ENCODE measurements at regions not wholly inside any gene's neighbourhood (a gene's known extent, or its start where the extent isn't known, plus 50 kb on each side); places are given as distances from the start of the nearest gene placed in this dataset.
A peak's percentile ranks its signal among the peaks of the same experiment; 100 is the strongest.

DNA sequence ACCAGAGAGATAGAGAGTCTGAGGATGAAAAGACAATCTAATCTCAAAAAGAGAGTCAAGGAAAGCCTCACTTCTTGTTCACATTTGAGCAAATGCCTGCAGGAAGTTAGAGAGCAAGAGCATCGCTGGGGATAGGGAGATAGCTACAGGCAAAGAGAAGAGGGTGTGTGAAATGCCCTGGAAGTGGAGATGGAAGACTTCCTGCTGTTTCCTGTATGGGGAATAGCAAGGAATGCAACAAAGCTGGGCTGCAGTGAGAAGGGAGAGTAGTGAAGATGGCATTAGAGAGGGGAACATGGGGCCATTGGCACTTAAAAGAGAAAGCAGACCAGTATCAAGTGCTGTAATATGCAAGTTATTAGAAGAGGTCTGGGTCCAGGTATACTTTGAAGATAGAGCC lies 488.6 kb downstream of the METTL4 start:
- no peak overlapping the region for H3K27ac Mint-ChIP-seq
- no peaks in the 10 kb centered on the region for H3K4me1 Mint-ChIP-seq (ENCODE audit: low read depth)
- H3K4me3 Mint-ChIP-seq, result no peak overlapping the region
- no peak for DNase-seq (ENCODE audit: low spot score)
- H3K9me3 Mint-ChIP-seq, result no peaks in the 10 kb centered on the region
- no peaks in the 10 kb centered on the region for H3K36me3 Mint-ChIP-seq (ENCODE audit: low read depth)
- H3K27me3 Mint-ChIP-seq (ENCODE audit: low read depth), result no peaks in the 10 kb centered on the region

DNA sequence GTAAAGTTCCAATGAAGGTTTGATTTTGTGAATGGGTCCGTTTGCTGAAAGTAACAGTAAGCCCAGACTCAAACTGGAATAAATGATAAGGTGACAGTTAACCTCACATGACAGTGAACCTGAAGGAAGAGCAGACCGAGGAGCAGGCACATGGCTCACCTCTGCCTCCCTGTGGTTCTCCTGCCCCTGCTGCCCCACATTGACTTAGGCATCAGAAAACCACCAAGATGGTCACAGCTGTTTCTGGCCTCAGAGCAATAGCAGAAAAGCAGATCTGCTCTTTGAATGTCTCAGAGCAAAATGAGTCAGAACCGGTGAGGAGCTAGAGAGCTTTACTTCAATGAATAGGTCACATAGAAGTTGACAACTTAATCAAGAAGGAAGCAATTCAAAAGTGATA lies 487.6 kb downstream of the METTL4 start:
- Mint-ChIP-seq H3K4me3 (no peak overlapping the region), H3K27me3 (ENCODE audit: low read depth) (no peaks in the 10 kb centered on the region), H3K27ac (no peak overlapping the region), H3K4me1 (ENCODE audit: low read depth) (peaks cover 7% of the 10 kb centered on the region), H3K36me3 (ENCODE audit: low read depth) (no peaks in the 10 kb centered on the region), H3K9me3 (no peaks in the 10 kb centered on the region)
- DNase-seq (ENCODE audit: low spot score), result no peak

DNA sequence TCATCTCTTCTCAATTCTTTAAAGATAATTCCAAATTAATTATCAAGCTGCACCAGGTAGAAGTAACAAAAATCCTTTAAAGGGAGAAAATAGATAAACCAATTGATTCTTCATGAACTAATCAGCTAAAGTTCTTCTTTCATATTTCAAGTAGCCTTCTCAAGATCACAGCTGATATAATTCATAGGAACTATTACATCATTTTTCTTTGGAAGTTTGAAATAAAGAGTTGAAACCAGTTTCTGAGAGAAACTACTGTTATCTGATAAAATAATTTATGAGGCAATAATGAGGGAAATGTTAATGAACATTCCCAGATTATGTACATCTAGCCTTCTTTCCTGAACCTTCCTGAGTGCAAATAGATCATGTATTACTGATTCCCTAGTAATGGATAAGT lies 484.9 kb downstream of the METTL4 start:
- H3K4me3 Mint-ChIP-seq, result no peak overlapping the region
- H3K9me3 Mint-ChIP-seq, result no peaks in the 10 kb centered on the region
- H3K27ac Mint-ChIP-seq, result no peak overlapping the region
- H3K27me3 Mint-ChIP-seq (ENCODE audit: low read depth), result no peaks in the 10 kb centered on the region
- no peaks in the 10 kb centered on the region for H3K36me3 Mint-ChIP-seq (ENCODE audit: low read depth)
- DNase-seq (ENCODE audit: low spot score), result no peak
- peaks cover 17% of the 10 kb centered on the region for H3K4me1 Mint-ChIP-seq (ENCODE audit: low read depth)

DNA sequence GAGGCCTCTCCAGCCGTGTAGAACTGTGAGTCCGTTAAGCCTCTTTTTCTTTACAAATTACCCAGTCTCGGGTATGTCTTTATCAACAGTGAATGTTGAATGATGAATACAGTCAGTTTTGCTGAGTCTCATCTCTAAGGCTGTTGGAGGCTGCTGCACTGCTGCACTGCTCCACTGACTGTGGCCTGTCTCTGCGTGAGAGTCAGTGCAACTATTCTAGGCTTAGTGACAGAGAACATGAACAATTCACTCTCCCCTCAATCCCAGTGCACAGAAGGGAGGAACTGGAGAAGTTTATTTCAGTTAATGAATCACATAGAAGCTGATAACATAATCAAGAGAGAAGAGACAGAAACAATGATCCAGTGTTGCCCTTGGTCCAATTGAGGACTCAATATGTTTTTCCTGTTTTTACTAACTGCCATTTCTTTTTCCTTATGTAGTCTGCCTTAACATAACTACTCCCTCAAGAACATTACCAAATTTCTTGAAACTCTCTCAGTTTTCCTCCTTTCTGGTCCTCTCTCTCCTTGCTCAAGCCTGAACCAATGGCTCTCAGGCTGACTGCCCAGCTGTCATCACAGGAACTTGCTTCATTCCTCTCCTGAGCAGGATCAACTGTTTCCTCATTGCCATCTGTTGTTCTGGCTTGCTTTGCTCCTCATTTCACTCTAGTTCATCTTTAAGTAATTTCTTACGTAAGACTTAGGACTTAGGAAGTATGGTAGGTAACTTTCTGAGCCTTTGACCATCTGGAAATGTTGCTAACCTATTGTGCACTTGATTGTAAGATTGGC lies 483.2 kb downstream of the METTL4 start:
- Mint-ChIP-seq H3K4me1 (ENCODE audit: low read depth) (peaks cover 17% of the 10 kb centered on the region), H3K27ac (peak overlapping the region; percentile 9), H3K36me3 (ENCODE audit: low read depth) (no peaks in the 10 kb centered on the region), H3K27me3 (ENCODE audit: low read depth) (peaks cover 2% of the 10 kb centered on the region), H3K9me3 (no peaks in the 10 kb centered on the region), H3K4me3 (no peak overlapping the region)
- no peak for DNase-seq (ENCODE audit: low spot score)

DNA sequence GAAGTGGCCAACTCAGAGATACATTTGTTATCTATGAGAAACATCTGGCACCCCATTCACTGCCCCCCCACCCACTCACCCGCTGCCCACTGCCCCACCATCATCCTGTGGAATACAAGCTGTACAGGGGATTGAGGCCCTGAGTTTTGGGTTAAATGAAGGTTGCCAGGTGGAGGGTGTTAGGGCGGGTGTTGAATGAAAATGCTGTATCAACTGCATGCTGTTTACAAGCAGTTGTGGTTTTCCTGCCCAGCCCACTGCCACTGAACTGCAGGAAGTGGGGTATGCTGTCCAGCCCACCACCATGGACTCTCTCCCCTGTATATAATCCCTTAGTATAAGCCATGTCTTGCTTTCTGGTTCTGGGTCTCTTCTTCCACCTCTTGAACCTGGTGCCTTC lies 481.9 kb downstream of the METTL4 start:
- Mint-ChIP-seq H3K9me3 (no peaks in the 10 kb centered on the region), H3K36me3 (ENCODE audit: low read depth) (no peaks in the 10 kb centered on the region), H3K27me3 (ENCODE audit: low read depth) (peaks cover 2% of the 10 kb centered on the region), H3K4me3 (no peak overlapping the region), H3K27ac (peak overlapping the region; percentile 61), H3K4me1 (ENCODE audit: low read depth) (peaks cover 17% of the 10 kb centered on the region)
- no peak for DNase-seq (ENCODE audit: low spot score)

DNA sequence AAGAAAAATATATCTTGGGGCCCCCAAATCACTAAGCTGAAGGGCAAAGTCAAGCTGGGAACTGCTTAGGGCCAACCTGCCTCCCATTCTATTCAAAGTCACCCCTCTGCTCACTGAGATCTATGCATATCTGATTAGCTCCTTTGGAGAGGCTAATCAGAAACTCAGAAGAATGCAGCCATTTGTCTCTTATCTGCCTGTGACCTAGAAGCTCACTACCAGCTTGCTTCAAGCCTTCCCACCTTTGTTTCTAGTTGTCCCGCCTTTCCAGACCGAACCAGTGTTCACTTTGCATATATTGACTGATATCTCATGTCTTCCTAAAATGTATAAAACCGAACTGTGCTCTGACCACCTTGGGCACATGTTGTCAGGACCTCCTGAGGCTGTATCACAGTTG lies 479.4 kb downstream of the METTL4 start:
- H3K27me3 Mint-ChIP-seq (ENCODE audit: low read depth), result peaks cover 2% of the 10 kb centered on the region

DNA sequence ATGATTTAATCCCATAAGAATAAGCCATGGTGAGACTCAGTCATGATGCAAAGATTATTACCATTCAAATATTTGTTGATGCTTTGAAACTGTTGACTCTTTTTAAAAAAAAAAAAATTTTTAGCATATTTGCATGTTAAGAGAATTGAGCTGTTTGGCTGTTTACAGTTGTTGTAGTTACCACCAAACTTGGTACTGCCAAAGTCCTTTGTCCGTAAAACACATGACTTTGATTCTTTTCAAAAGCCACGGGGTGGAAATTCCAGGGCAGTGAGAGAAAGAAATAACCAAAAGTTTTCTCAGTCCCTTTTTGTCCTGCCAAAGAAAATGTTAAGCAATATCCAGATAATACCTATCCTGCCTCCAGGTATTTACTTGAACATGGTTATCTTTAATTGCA lies 474.8 kb downstream of the METTL4 start:
- H3K27me3 Mint-ChIP-seq (ENCODE audit: low read depth), result peaks cover 5% of the 10 kb centered on the region
- no peak for DNase-seq (ENCODE audit: low spot score)
- H3K9me3 Mint-ChIP-seq, result no peaks in the 10 kb centered on the region
- no peaks in the 10 kb centered on the region for H3K4me1 Mint-ChIP-seq (ENCODE audit: low read depth)
- no peaks in the 10 kb centered on the region for H3K36me3 Mint-ChIP-seq (ENCODE audit: low read depth)
- H3K4me3 Mint-ChIP-seq, result no peak overlapping the region
- H3K27ac Mint-ChIP-seq, result no peak overlapping the region

More for the DNA sequence above, 479.4 kb downstream of the METTL4 start:
- DNase-seq (ENCODE audit: low spot score), result no peak
- no peaks in the 10 kb centered on the region for H3K9me3 Mint-ChIP-seq
- H3K4me3 Mint-ChIP-seq, result no peak overlapping the region
- no peaks in the 10 kb centered on the region for H3K36me3 Mint-ChIP-seq (ENCODE audit: low read depth)
- peaks cover 17% of the 10 kb centered on the region for H3K4me1 Mint-ChIP-seq (ENCODE audit: low read depth)
- no peak overlapping the region for H3K27ac Mint-ChIP-seq

DNA sequence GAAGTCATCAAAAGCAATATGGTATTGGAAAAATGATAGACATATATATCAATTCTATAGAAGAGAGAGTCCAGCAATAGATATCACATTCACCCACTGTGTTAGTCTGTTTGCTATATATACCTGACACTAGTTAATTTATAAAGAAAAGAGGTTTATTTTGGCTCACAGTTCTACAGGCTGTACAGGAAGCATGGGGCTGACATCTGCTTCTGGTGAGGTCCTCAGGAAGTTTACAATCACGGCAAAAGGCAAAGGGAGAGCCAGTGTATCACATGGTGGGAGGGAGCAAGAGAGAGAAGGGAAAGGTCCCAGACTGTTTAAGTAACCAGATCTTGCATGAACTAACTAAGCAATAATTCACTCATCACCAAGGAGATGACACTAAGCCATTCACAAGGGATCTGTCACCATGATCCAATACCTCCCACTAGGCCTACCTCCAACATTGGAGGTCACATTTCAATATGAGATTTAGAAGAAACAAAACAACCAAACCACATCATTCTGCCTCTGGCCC lies 470.6 kb downstream of the METTL4 start:
- Mint-ChIP-seq H3K4me3 (no peak overlapping the region), H3K36me3 (ENCODE audit: low read depth) (no peaks in the 10 kb centered on the region), H3K9me3 (no peaks in the 10 kb centered on the region), H3K27ac (no peak overlapping the region), H3K4me1 (ENCODE audit: low read depth) (no peaks in the 10 kb centered on the region), H3K27me3 (ENCODE audit: low read depth) (peaks cover 2% of the 10 kb centered on the region)
- DNase-seq (ENCODE audit: low spot score), result no peak

DNA sequence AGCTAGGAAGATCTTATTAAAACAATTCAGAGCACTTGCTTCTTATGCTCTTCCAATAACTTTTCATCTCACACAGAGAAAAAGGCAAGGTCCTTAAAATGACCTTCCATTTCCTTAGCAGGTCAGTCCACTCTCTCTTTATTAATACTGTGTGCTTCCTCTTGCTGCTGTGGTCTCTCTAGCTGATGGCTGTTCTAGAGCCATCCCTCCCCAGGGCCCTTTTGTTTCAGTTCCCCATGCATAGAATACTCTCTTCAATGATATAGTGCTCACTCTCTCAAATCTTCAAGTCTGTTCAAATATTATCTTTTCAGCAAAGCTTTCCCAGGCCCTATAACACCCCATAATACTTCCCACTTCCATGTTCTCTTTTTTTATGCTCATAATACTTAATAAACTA lies 469.3 kb downstream of the METTL4 start:
- no peak overlapping the region for H3K4me3 Mint-ChIP-seq
- no peaks in the 10 kb centered on the region for H3K36me3 Mint-ChIP-seq (ENCODE audit: low read depth)
- no peak overlapping the region for H3K27ac Mint-ChIP-seq
- DNase-seq (ENCODE audit: low spot score), result no peak
- peaks cover 2% of the 10 kb centered on the region for H3K27me3 Mint-ChIP-seq (ENCODE audit: low read depth)
- no peaks in the 10 kb centered on the region for H3K9me3 Mint-ChIP-seq
- no peaks in the 10 kb centered on the region for H3K4me1 Mint-ChIP-seq (ENCODE audit: low read depth)

DNA sequence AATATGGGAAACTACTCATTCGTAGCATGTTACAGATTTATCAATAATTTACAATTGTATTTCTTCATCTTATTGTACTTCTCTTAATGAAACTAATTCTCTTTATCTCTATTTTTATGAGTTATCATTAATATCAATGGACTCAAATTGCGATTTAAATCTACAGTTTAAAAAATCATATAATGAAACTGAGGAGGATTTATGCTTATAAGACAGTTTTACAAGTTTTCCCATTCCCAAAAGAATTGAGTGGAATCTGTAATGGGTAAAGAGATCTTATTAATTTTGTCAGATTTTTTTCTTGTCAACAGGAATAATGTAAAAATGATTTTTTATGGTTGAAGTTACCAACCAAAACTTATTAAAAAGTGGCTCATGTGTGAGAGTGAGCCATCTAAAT lies 468.0 kb downstream of the METTL4 start:
- Mint-ChIP-seq H3K4me3 (no peak overlapping the region), H3K4me1 (ENCODE audit: low read depth) (no peaks in the 10 kb centered on the region), H3K9me3 (no peaks in the 10 kb centered on the region), H3K36me3 (ENCODE audit: low read depth) (no peaks in the 10 kb centered on the region), H3K27me3 (ENCODE audit: low read depth) (no peaks in the 10 kb centered on the region), H3K27ac (no peak overlapping the region)
- DNase-seq (ENCODE audit: low spot score), result no peak

DNA sequence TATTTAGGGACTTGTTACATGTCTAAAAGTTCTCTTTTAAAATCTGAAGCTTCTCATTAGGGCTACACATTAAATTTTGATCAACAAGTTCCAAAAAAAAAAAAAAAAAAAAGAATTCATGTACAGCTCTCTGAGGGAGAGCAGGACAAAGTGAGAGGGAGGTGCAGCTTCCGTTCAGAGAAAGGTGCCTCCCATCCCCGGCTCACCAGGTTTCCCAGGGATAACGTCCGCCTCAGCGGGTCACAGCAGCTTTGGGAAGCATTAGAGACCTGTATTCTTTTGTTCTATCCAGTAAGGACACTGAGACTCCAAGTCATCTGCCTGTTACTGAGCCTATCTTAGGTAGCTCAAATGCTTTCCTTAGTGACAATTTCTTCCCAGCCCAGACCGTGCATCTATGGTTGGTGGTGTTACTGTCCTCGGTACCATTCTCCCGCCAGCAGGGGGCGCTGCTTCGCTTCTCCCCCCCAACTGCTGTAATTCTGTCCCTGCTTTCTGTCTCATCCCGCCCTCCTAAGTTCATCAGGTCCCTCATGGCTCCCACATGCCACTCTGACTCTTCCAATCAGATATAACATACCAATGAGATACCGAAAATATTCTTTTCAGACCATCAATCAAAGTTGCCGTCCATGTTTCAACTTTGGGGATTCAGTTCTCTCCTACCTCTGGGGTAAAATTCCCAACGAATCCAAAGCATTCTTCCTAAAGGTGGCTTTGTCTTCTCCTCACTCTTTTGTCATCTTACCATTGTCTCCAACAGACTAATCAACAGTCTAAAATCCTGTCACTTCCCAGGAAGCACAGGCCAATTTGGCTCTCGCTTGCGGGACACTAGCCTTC lies 466.5 kb downstream of the METTL4 start:
- DNase-seq (ENCODE audit: low spot score), result no peak
- Mint-ChIP-seq H3K4me1 (ENCODE audit: low read depth) (no peaks in the 10 kb centered on the region), H3K27me3 (ENCODE audit: low read depth) (no peaks in the 10 kb centered on the region), H3K36me3 (ENCODE audit: low read depth) (no peaks in the 10 kb centered on the region), H3K27ac (no peak overlapping the region), H3K9me3 (no peaks in the 10 kb centered on the region), H3K4me3 (no peak overlapping the region)

DNA sequence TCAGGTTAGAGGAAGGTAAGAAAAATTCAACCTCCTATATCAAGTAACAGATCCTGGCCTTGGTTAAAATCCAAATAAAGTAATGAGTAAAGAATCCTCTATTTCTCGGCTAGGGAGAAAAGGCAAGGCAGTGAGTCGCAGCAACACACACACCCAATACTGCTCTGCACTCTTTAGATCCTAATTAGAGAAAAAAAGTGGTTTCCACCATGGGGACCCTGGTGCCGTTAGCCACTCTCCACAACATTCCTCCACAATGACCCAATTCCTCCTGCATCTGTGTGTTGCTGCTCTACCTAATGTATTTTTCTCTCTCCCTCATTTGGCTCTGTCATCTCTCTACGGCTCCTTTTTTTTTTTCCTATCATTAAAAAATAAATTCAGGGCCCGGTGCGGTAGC lies 462.7 kb downstream of the METTL4 start:
- H3K27ac Mint-ChIP-seq, result no peak overlapping the region
- no peaks in the 10 kb centered on the region for H3K27me3 Mint-ChIP-seq (ENCODE audit: low read depth)
- H3K36me3 Mint-ChIP-seq (ENCODE audit: low read depth), result no peaks in the 10 kb centered on the region
- H3K9me3 Mint-ChIP-seq, result no peaks in the 10 kb centered on the region
- DNase-seq (ENCODE audit: low spot score), result no peak
- H3K4me1 Mint-ChIP-seq (ENCODE audit: low read depth), result no peaks in the 10 kb centered on the region
- H3K4me3 Mint-ChIP-seq, result no peak overlapping the region

DNA sequence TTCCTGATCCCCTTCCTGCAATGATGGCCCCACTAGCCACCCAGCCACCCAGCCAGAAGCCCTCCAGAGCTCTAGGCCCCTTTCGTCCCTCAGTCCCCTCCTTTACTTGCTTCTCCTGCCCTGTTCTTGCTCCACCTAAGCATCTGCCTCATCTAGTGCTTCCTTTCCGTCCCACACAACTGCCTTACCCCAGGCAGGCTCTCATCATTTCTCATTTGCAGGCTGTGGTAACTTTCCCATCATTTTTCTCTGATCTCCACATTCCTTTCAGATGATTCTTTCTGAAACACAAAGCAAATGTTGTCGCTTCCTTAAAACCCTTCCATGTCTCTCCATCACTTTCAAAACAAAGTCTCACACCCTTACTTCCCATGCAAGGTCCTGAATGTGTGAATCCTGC lies 459.8 kb downstream of the METTL4 start:
- no peak overlapping the region for H3K4me3 Mint-ChIP-seq

DNA sequence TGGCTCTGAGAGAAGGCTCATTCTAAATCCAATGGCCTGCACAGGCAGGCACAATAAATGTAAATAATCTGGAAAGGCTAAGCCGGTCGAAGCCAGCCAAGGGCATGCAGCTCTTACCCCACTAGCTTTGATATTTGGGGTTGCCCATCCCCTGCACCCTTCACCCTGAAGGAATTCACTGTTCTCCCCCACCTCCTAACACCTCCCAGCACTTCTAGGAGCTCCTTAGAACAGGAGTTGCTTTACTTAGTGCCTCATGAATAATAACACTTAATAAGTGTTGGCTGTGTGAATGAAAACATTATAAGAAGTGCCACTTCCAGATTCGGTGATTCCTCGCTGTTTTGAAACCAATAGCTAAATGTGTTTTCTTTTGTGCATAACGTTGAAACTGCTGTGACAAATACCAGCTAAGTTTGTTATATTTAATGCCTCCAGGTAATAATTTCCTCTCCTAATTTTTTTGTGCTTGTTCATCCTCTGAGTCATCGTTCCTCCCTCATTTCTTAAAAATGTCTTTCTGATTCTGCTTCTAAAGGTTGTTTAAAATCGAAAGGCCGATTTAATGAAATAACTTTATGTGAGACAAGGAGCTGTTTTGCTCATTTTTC lies 458.8 kb downstream of the METTL4 start:
- H3K27me3 Mint-ChIP-seq (ENCODE audit: low read depth), result peaks cover 2% of the 10 kb centered on the region
- no peaks in the 10 kb centered on the region for H3K9me3 Mint-ChIP-seq
- no peak overlapping the region for H3K27ac Mint-ChIP-seq
- DNase-seq (ENCODE audit: low spot score), result no peak
- H3K4me1 Mint-ChIP-seq (ENCODE audit: low read depth), result no peaks in the 10 kb centered on the region
- no peak overlapping the region for H3K4me3 Mint-ChIP-seq
- H3K36me3 Mint-ChIP-seq (ENCODE audit: low read depth), result no peaks in the 10 kb centered on the region

More for the DNA sequence above, 459.8 kb downstream of the METTL4 start:
- Mint-ChIP-seq H3K36me3 (ENCODE audit: low read depth) (no peaks in the 10 kb centered on the region), H3K27me3 (ENCODE audit: low read depth) (peaks cover 2% of the 10 kb centered on the region), H3K27ac (no peak overlapping the region), H3K4me1 (ENCODE audit: low read depth) (no peaks in the 10 kb centered on the region), H3K9me3 (no peaks in the 10 kb centered on the region)
- no peak for DNase-seq (ENCODE audit: low spot score)
